ENCODE measurements at regions not wholly inside any gene's neighbourhood (a gene's known extent, or its start where the extent isn't known, plus 50 kb on each side); places are given as distances from the start of the nearest gene placed in this dataset.

GRCh38 chr16:72261127-72261526, 89.2 kb upstream of the PMFBP1 start:
- Mint-ChIP-seq H3K27me3 (ENCODE audit: insufficient read depth) (no peaks in the 10 kb centered on the region), H3K27ac (no peak overlapping the region), H3K9me3 (no peaks in the 10 kb centered on the region), H3K4me3 (no peak overlapping the region), H3K36me3 (ENCODE audit: low read depth) (no peaks in the 10 kb centered on the region; the same call in 1 of the 2 replicates), H3K4me1 (ENCODE audit: low read depth) (peaks cover 15% of the 10 kb centered on the region)
- DNase-seq, result no peak
- TF ChIP-seq CTCF (IDR thresholded peaks at IDR 0.05), result no peak

DNA sequence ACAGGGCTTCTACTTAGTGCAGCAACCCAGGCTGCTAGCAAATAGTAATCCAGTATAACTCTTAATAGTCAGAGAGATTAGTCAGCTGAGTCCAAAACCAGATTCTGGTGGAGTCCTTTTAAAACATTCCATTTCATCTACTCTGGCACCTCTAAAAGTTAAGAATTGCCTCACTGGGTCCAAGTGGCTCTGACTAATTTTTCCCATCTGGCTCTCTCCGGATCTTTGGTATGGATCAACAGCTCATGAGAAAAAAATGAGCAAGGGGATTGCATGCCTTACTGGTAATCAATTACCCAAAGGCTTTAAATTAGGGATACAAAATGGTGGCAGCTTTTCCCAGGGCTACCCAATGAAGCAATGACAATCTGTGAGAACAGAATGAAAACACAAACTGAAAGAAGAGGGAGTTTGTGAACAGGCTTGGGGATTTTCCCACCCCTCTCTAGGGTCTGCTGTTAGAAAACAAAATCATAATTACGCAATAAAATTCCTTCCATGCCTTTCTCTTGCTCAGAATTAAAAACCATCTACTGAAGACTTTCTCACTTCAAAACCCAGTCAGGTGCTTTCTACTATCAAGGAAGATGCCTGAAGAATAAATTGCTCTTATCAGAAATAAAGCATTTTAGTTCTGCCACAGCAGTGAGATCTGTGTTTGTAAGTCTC, 84.6 kb upstream of the PMFBP1 start:
- Mint-ChIP-seq H3K4me1 (ENCODE audit: low read depth) (peaks cover 24% of the 10 kb centered on the region), H3K27ac (peak overlapping the region; percentile 80), H3K9me3 (no peaks in the 10 kb centered on the region), H3K27me3 (ENCODE audit: insufficient read depth) (no peaks in the 10 kb centered on the region), H3K4me3 (peak overlapping the region; percentile 44), H3K36me3 (ENCODE audit: low read depth) (peaks cover 4% of the 10 kb centered on the region; the same call in 1 of the 2 replicates)
- peak; percentile 85 for DNase-seq
- no peak for TF ChIP-seq CTCF (IDR thresholded peaks at IDR 0.05)

- H3K27me3 Mint-ChIP-seq (ENCODE audit: insufficient read depth), result no peaks in the 10 kb centered on the region
- peak; percentile 48 for DNase-seq
- H3K9me3 Mint-ChIP-seq, result no peaks in the 10 kb centered on the region
- TF ChIP-seq CTCF (IDR thresholded peaks at IDR 0.05), result no peak
- H3K4me3 Mint-ChIP-seq, result peak overlapping the region; percentile 44
- peaks cover 4% of the 10 kb centered on the region; the same call in 1 of the 2 replicates for H3K36me3 Mint-ChIP-seq (ENCODE audit: low read depth)
- peaks cover 24% of the 10 kb centered on the region for H3K4me1 Mint-ChIP-seq (ENCODE audit: low read depth)
- peak overlapping the region; percentile 80 for H3K27ac Mint-ChIP-seq
These were observed 83.8 kb upstream of the PMFBP1 start for GRCh38 chr16:72255786-72256185.

DNA sequence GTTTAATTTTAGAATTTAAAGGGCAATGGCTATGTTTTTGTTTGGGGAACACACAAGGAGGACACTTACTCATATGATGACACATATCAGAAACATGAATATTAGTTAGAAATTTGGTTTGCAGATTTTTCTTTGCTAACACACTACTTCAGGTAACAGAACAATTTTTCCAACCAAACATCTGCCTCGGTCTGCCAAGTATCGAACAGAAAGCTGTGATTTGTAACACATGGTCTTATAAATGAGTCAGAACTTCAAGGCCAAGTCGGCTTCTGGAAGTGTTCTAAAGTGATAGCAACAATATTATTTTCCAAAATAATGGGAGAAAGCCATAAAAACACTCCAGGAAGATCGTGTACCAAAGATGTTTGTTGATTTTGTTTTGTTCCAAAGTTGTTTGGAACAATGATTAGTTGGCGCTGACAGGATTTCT, 75.9 kb upstream of the PMFBP1 start:
- H3K36me3 Mint-ChIP-seq (ENCODE audit: low read depth), result peaks cover 4% of the 10 kb centered on the region; the same call in 1 of the 2 replicates
- no peak for TF ChIP-seq CTCF (IDR thresholded peaks at IDR 0.05)
- H3K27ac Mint-ChIP-seq, result peak overlapping the region; percentile 68
- no peaks in the 10 kb centered on the region for H3K9me3 Mint-ChIP-seq
- H3K27me3 Mint-ChIP-seq (ENCODE audit: insufficient read depth), result no peaks in the 10 kb centered on the region; the same call in 1 of the 2 replicates
- H3K4me3 Mint-ChIP-seq, result peak overlapping the region; percentile 70
- peaks cover 38% of the 10 kb centered on the region for H3K4me1 Mint-ChIP-seq (ENCODE audit: low read depth)
- peak; percentile 8 for DNase-seq

- Mint-ChIP-seq H3K9me3 (no peaks in the 10 kb centered on the region), H3K4me1 (ENCODE audit: low read depth) (peaks cover 38% of the 10 kb centered on the region), H3K27ac (no peak overlapping the region), H3K36me3 (ENCODE audit: low read depth) (no peaks in the 10 kb centered on the region), H3K4me3 (no peak overlapping the region), H3K27me3 (ENCODE audit: insufficient read depth) (no peaks in the 10 kb centered on the region; the same call in 1 of the 2 replicates)
- no peak for TF ChIP-seq CTCF (IDR thresholded peaks at IDR 0.05)
- DNase-seq, result no peak
These were observed 74.5 kb upstream of the PMFBP1 start for GRCh38 chr16:72246423-72246822.

Data from HFFc6 (cell line).